ENCODE measurements at regions not wholly inside any gene's neighbourhood (a gene's known extent, or its start where the extent isn't known, plus 50 kb on each side); places are given as distances from the start of the nearest gene placed in this dataset.
A peak's percentile ranks its signal among the peaks of the same experiment; 100 is the strongest.

- Histone ChIP-seq H3K4me1 (ENCODE audit: control insufficient read depth, extremely low read depth, insufficient read depth, low read length) (no peaks in the 10 kb centered on the region), H3K79me2 (ENCODE audit: control insufficient read depth, insufficient read depth, low read length) (no peaks in the 10 kb centered on the region), H2AFZ (ENCODE audit: low read depth, low read length) (no peak overlapping the region), H3K9me3 (replicated peaks; ENCODE audit: control insufficient read depth, insufficient read depth, low read length) (no peaks in the 10 kb centered on the region), H3K9me1 (replicated peaks; ENCODE audit: control insufficient read depth, extremely low read depth, insufficient read depth, low read length) (no peaks in the 10 kb centered on the region), H3K27ac (ENCODE audit: insufficient read depth, low read depth, low read length) (no peak overlapping the region), H4K20me1 (replicated peaks; ENCODE audit: control insufficient read depth, extremely low read depth, insufficient read depth, low read length) (no peaks in the 10 kb centered on the region), H3K36me3 (ENCODE audit: control insufficient read depth in 2 of 2, extremely low read depth in 1 of 2, insufficient read depth in 2 of 2, low read length in 2 of 2) (no peaks in the 10 kb centered on the region), H3K9ac (replicated peaks; ENCODE audit: extremely low read depth, insufficient read depth, low read length) (no peak overlapping the region), H3K27me3 (ENCODE audit: control insufficient read depth in 2 of 2, insufficient read depth in 2 of 2, low read length in 2 of 2) (no peaks in the 10 kb centered on the region), H3K4me2 (ENCODE audit: insufficient read depth, low read length) (no peak overlapping the region), H3K4me3 (replicated peaks in 1 of 3; ENCODE audit: insufficient read depth in 1 of 3, low read depth in 1 of 3, low read length in 3 of 3) (no peak overlapping the region)
- DNase-seq (ENCODE audit: low read depth, low spot score) (no peak), FAIRE-seq (no peak)
- ChIA-PET CTCF (no interaction called here), POLR2A (no interaction called here)
- intact Hi-C loops (cut with micrococcal nuclease): no loop called here
- dilution Hi-C loops (cut with MboI; ENCODE audit: extremely low pct_ligation_motif_present, low sequenced_read_pairs): no loop called here
- TF ChIP-seq MYC (IDR thresholded peaks at IDR 0.05; ENCODE audit: low read depth, low read length) (no peak), JUN (IDR thresholded peaks at IDR 0.05; ENCODE audit: borderline replicate concordance, insufficient read depth, insufficient read length, low read depth) (peak; percentile 22)
- BruUV-seq (replicated peaks): no TSS peak
Observed at GRCh38 chr12:110796952-110797351, 49.8 kb upstream of the CCDC63 start.

Data from endothelial cell of umbilical vein (primary cell).